Right lobe of liver (tissue), 6 donors: ENCODE measurements at regions not wholly inside any gene's neighbourhood (a gene's known extent, or its start where the extent isn't known, plus 50 kb on each side); places are given as distances from the start of the nearest gene placed in this dataset.
A peak's percentile ranks its signal among the peaks of the same experiment; 100 is the strongest.

Experiments
- ATAC-seq, 4 donors: fragments of 200-7000 bp; cut with Tn5 transposase; one replicate each; pipeline ENCODE4 v1.9.1; 2020; ENCODE audit warnings: mild to moderate bottlenecking in 4 of 4, moderate library complexity in 4 of 4
- DNase-seq, 3 donors: peaks; one replicate each; pipeline ENCODE4 v3.0.0-alpha.2; 2020
- H3K27ac ChIP-seq, 3 donors: fragments of 200-600 bp; one replicate each; pipeline ENCODE4 v1.8.0; 2022
- H3K27me3 ChIP-seq, 2 donors: fragments of 200-600 bp; one replicate each; pipeline ENCODE4 v1.8.0; 2022
- H3K36me3 ChIP-seq, 4 donors: fragments of 200-600 bp; sonication (generic) in 1 of 4; one replicate each; pipeline versions ENCODE4 v1.5.1 to v1.8.0; 2017 to 2022; ENCODE audit warnings: control low read depth in 1 of 4
- H3K4me1 ChIP-seq, 4 donors: fragments of 200-600 bp; sonication (generic) in 1 of 4; one replicate each; pipeline versions ENCODE4 v1.5.1 to v1.8.0; 2017 to 2022; ENCODE audit warnings: control low read depth in 1 of 4
- H3K4me3 ChIP-seq, 3 donors: fragments of 200-600 bp; one replicate each; pipeline ENCODE4 v1.8.0; 2022
- H3K9me3 ChIP-seq, 4 donors: fragments of 200-600 bp; sonication (generic) in 1 of 4; one replicate each; pipeline versions ENCODE4 v1.5.1 to v1.8.0; 2017 to 2022; ENCODE audit warnings: control low read depth in 1 of 4
- POLR2A ChIP-seq: fragments of 450-650 bp; IDR thresholded peaks from one replicate; pipeline ENCODE4 v1.6.1; 2017; ENCODE audit warnings: antibody characterized with exemption, mild to moderate bottlenecking
- whole genome bisulfite sequencing: methylation state at CpG from one replicate; pipeline ENCODE4 v1.1.6; 2018; ENCODE audit warnings: low coverage, low lambda C conversion rate; ENCODE audit not compliant: insufficient coverage; ENCODE audit errors: missing lambda C conversion rate; 5-methylcytosine and 5-hydroxymethylcytosine counted together
- intact Hi-C, 2 donors: fragments of 100-400 bp; cut with DNase I; formaldehyde crosslinking; loops; one replicate each; pipeline versions ENCODE4 v1.11.2 to v1.14.1; 2022
- TF ChIP-seq, protein P1 (sequence below), 4 donors: fragments of 200-600 bp in 3 of 4; fragments of 450-650 bp in 1 of 4; IDR thresholded peaks; one replicate each; pipeline versions ENCODE4 v1.5.1 to v1.8.0; 2016 to 2022; ENCODE audit warnings: antibody characterized with exemption in 4 of 4, mild to moderate bottlenecking in 2 of 4
- donor health status: DM: no; HTN: yes; CAD: no.
- donor health status: DM: no; HTN: no; CAD: no.
- donor health status: DM: no; HTN: no; CAD: no.
- donor health status: DM: no; HTN: yes; CAD: no.
- donor health status: DM: no; HTN: yes; CAD: no.

DNA sequence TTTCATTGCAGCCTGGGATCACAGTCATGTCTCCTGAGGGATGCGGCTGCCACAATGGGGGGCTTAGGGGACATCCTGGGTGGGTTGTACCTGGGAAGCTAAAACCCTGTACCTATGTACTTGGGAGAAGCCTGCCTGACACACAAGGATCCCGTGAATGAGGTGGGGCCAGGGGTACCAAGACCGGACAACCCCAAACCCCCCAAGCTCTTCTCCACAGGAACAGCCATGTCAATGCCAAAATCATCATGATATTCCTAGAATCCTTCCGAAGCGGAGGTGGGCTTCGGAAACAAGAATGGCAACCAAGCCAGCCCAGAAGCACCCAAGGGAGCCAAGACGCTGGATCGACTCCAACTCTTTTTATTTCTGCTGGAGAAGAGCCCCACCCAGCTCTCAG is 260.3 kb upstream of the TCERG1L start:
- no peak for ATAC-seq
- no peak for DNase-seq

GRCh38 chr10:131573256-131573655 is 261.7 kb upstream of the TCERG1L start:
- intact Hi-C loops, result no loop called here
- TF ChIP-seq POLR2A, result no peak
- Histone ChIP-seq H3K27me3 (no peaks in the 10 kb centered on the region), H3K36me3 (no peaks in the 10 kb centered on the region), H3K4me3 (no peak overlapping the region), H3K9me3 (no peaks in the 10 kb centered on the region), H3K4me1 (no peaks in the 10 kb centered on the region), H3K27ac (no peak overlapping the region)
- no peak for ATAC-seq
- WGBS, result 71% methylated on average over 8 of the region's 11 CpGs
- DNase-seq, result no peak

More for the DNA sequence above, 260.3 kb upstream of the TCERG1L start:
- Histone ChIP-seq H3K9me3 (no peaks in the 10 kb centered on the region), H3K4me3 (no peak overlapping the region), H3K27ac (no peak overlapping the region), H3K36me3 (no peaks in the 10 kb centered on the region), H3K27me3 (no peaks in the 10 kb centered on the region), H3K4me1 (no peaks in the 10 kb centered on the region)
- TF ChIP-seq, protein P1, sequence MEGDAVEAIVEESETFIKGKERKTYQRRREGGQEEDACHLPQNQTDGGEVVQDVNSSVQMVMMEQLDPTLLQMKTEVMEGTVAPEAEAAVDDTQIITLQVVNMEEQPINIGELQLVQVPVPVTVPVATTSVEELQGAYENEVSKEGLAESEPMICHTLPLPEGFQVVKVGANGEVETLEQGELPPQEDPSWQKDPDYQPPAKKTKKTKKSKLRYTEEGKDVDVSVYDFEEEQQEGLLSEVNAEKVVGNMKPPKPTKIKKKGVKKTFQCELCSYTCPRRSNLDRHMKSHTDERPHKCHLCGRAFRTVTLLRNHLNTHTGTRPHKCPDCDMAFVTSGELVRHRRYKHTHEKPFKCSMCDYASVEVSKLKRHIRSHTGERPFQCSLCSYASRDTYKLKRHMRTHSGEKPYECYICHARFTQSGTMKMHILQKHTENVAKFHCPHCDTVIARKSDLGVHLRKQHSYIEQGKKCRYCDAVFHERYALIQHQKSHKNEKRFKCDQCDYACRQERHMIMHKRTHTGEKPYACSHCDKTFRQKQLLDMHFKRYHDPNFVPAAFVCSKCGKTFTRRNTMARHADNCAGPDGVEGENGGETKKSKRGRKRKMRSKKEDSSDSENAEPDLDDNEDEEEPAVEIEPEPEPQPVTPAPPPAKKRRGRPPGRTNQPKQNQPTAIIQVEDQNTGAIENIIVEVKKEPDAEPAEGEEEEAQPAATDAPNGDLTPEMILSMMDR (IDR thresholded peaks at IDR 0.05), result no peak
- TF ChIP-seq POLR2A, result no peak
- WGBS, result 66% methylated on average over 5 of the region's 8 CpGs
- intact Hi-C loops, result no loop called here

- 73% methylated on average over 2 of the region's 2 CpGs for WGBS
- Histone ChIP-seq H3K9me3 (no peaks in the 10 kb centered on the region), H3K27ac (no peak overlapping the region), H3K4me3 (no peak overlapping the region), H3K4me1 (no peaks in the 10 kb centered on the region), H3K27me3 (no peaks in the 10 kb centered on the region), H3K36me3 (no peaks in the 10 kb centered on the region)
- TF ChIP-seq, protein P1 (IDR thresholded peaks at IDR 0.05), result no peak
- no peak for TF ChIP-seq POLR2A
- DNase-seq (peak in 1 of 3 donors; percentile 30), ATAC-seq (no peak)
- intact Hi-C loops, result no loop called here
Observed at GRCh38 chr10:131573707-131574106, 262.2 kb upstream of the TCERG1L start.

DNA sequence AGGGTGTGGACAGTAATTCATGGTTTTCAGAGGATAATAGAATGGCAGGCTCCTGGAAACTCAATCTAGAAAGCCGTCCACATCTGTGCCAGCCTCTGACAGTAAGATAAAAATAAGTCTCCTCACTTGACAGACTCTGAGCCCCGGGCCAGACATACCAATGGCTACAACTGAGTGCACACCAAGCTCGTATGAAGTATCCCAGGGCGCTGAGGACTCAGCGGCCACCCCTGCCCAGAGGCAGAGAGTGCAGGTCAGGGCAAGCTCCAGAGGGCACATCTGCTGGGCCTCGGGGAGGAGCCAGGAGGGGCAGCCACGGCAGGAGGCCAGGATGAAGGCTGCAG is 262.8 kb upstream of the TCERG1L start:
- H3K4me1 ChIP-seq, result no peaks in the 10 kb centered on the region
- intact Hi-C loops, result no loop called here
- ATAC-seq (peak; percentile 17 to 64 (median 25)), DNase-seq (no peak)
- no peak overlapping the region for H3K27ac ChIP-seq
- H3K36me3 ChIP-seq, result no peaks in the 10 kb centered on the region
- H3K4me3 ChIP-seq, result no peak overlapping the region
- WGBS, result 53% methylated on average over 5 of the region's 7 CpGs
- TF ChIP-seq POLR2A, result no peak
- TF ChIP-seq, protein P1 (IDR thresholded peaks at IDR 0.05), result no peak
- H3K27me3 ChIP-seq, result no peaks in the 10 kb centered on the region
- no peaks in the 10 kb centered on the region for H3K9me3 ChIP-seq

DNA sequence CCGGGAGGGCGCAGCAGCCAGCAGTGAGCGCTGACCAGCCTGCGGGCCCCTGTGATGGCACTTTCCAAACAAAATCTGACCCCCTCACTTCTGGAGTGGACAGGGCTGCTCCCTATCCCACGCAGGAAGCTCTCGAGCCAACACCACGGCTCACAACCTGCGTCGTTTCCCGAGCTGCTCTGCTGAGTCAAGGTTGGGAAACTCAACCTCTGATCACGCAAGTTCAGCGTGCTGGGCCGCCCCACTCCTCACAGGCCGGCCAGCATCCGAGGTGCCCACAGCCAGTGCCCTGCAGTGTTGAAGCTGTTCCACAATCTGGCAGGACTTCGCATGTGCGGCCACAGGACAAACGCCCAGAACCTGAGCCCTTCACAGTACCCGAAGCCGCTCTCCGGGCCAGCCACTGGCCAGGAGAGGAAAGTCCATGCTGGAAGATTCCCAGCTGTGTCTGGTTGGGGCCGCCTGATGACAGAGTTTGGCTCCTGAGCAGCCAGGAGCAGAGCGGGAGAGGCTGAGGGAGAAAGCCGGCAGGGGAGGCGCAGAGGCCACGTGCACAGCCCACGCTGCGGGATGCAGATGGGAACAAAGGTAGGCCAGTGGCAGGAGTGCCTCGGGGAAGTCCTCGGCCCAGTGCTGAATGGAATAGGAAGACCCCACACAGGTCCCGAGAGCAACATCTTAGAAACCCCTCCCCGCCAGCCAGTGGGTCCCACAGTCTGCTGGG is 263.3 kb upstream of the TCERG1L start:
- no peaks in the 10 kb centered on the region for H3K36me3 ChIP-seq
- intact Hi-C loops, result no loop called here
- H3K4me3 ChIP-seq, result no peak overlapping the region
- H3K27me3 ChIP-seq, result no peaks in the 10 kb centered on the region
- H3K4me1 ChIP-seq, result no peaks in the 10 kb centered on the region
- no peak overlapping the region for H3K27ac ChIP-seq
- WGBS, result 78% methylated on average over 8 of the region's 32 CpGs
- DNase-seq, result peak in 1 of 3 donors; percentile 46
- peak in 3 of 4 donors; percentile 30 to 68 (median 39) for ATAC-seq
- no peak for TF ChIP-seq POLR2A
- TF ChIP-seq, protein P1 (IDR thresholded peaks at IDR 0.05), result no peak
- no peaks in the 10 kb centered on the region for H3K9me3 ChIP-seq
